ENCODE measurements at regions not wholly inside any gene's neighbourhood (a gene's known extent, or its start where the extent isn't known, plus 50 kb on each side); places are given as distances from the start of the nearest gene placed in this dataset.

DNA sequence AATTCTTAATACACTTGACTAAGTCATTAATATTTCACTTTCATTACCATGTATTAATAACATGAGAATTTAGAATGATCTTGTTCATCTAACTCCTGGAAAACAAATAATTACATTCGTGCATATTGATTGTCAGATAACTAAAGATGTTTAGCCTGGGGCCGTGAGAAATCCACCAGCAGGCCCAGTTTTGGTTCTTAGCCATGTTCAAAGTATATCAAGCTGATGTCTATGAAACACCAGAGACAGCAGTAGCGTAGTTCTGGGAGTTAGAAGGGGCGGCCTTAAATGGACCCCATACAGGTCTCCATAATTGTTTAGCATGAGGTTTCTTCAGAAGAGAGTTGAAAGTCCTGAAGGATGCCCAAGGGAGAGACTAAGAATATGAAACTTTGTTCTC lies 103.6 kb upstream of the DPH6 start:
- Histone ChIP-seq H3K14ac (replicated peaks; ENCODE audit: low read depth, low read length) (no peak overlapping the region), H3K27me3 (ENCODE audit: control insufficient read depth, insufficient read depth, low read length) (peaks cover 2% of the 10 kb centered on the region; the same call in 1 of the 2 replicates), H3K4me2 (ENCODE audit: low read depth, low read length) (no peak overlapping the region), H4K8ac (ENCODE audit: low read depth in 2 of 2, low read length in 2 of 2) (no peak overlapping the region), H3K18ac (ENCODE audit: low read depth, low read length) (no peak overlapping the region), H3K9me1 (ENCODE audit: insufficient read depth, low read length) (no peaks in the 10 kb centered on the region), H3K9me3 (ENCODE audit: control insufficient read depth, insufficient read depth, low read length) (no peaks in the 10 kb centered on the region), H2BK5ac (ENCODE audit: low read depth, low read length, poor library complexity, severe bottlenecking) (no peak overlapping the region), H3K79me1 (ENCODE audit: low read depth in 1 of 2, low read length in 2 of 2) (no peaks in the 10 kb centered on the region), H3K56ac (ENCODE audit: extremely low read depth, insufficient read depth, low read length) (no peak overlapping the region), H4K5ac (ENCODE audit: low read depth, low read length) (no peak overlapping the region), H4K91ac (ENCODE audit: insufficient read depth, low read depth, low read length) (no peak overlapping the region), H3K4ac (ENCODE audit: low read depth, low read length) (no peak overlapping the region), H3K4me3 (ENCODE audit: insufficient read depth, low read depth, low read length) (no peak overlapping the region), H2AFZ (replicated peaks; ENCODE audit: low read length, poor library complexity) (no peak overlapping the region), H3K23ac (ENCODE audit: low read depth, low read length) (no peak overlapping the region), H2BK20ac (ENCODE audit: low read depth, low read length) (no peak overlapping the region), H3K4me1 (ENCODE audit: control insufficient read depth, insufficient read depth, low read length) (no peaks in the 10 kb centered on the region), H3K9ac (ENCODE audit: low read depth, low read length) (no peak overlapping the region), H2AK5ac (ENCODE audit: low read depth, low read length) (no peak overlapping the region), H4K20me1 (ENCODE audit: insufficient read depth, low read length) (no peaks in the 10 kb centered on the region), H2BK120ac (ENCODE audit: low read depth, low read length) (no peak overlapping the region), H3K27ac (ENCODE audit: insufficient read depth, low read length) (no peak overlapping the region), H2AK9ac (replicated peaks; ENCODE audit: low read depth, low read length, poor library complexity) (no peak overlapping the region), H2BK15ac (ENCODE audit: low read depth, low read length) (no peak overlapping the region), H3K36me3 (ENCODE audit: control insufficient read depth, insufficient read depth, low read length) (no peaks in the 10 kb centered on the region)
- intact Hi-C loops (cut with micrococcal nuclease), result no loop called here
- WGBS, 2 experiments (ENCODE audit: extremely low coverage in 2 of 2, insufficient read length in 1 of 2), result 83% methylated on average over 1 of the region's 4 CpGs; no CpG with 5 or more reads in 1 of the 2 experiments
- TF ChIP-seq, protein P1, sequence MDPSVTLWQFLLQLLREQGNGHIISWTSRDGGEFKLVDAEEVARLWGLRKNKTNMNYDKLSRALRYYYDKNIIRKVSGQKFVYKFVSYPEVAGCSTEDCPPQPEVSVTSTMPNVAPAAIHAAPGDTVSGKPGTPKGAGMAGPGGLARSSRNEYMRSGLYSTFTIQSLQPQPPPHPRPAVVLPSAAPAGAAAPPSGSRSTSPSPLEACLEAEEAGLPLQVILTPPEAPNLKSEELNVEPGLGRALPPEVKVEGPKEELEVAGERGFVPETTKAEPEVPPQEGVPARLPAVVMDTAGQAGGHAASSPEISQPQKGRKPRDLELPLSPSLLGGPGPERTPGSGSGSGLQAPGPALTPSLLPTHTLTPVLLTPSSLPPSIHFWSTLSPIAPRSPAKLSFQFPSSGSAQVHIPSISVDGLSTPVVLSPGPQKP (IDR thresholded peaks at IDR 0.05; ENCODE audit: borderline replicate concordance, low read depth, low read length), result no peak
- TF ChIP-seq BHLHE40 (IDR thresholded peaks at IDR 0.05; ENCODE audit: low read depth, low read length) (no peak), MAZ (IDR thresholded peaks at IDR 0.05; ENCODE audit: borderline replicate concordance, low read depth, low read length) (no peak), NFE2L2 (IDR thresholded peaks at IDR 0.05; ENCODE audit: low read depth, low read length) (no peak), SMC3 (IDR thresholded peaks at IDR 0.05; ENCODE audit: low read depth, low read length) (no peak), MAFK (IDR thresholded peaks at IDR 0.05; ENCODE audit: low read depth, low read length) (no peak), MXI1 (IDR thresholded peaks at IDR 0.05; ENCODE audit: borderline replicate concordance, low read depth, low read length) (no peak), RAD21 (IDR thresholded peaks at IDR 0.05; ENCODE audit: low read length) (no peak), RFX5 (IDR thresholded peaks at IDR 0.05; ENCODE audit: low read depth, low read length) (no peak), CEBPB (IDR thresholded peaks at IDR 0.05; ENCODE audit: low read depth, low read length) (no peak), RCOR1 (IDR thresholded peaks at IDR 0.05; ENCODE audit: insufficient replicate concordance, low read length) (no peak)
- TF ChIP-seq, protein P2, sequence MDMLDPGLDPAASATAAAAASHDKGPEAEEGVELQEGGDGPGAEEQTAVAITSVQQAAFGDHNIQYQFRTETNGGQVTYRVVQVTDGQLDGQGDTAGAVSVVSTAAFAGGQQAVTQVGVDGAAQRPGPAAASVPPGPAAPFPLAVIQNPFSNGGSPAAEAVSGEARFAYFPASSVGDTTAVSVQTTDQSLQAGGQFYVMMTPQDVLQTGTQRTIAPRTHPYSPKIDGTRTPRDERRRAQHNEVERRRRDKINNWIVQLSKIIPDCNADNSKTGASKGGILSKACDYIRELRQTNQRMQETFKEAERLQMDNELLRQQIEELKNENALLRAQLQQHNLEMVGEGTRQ (IDR thresholded peaks at IDR 0.05; ENCODE audit: low read depth, low read length), result no peak
- TF ChIP-seq, protein P3, sequence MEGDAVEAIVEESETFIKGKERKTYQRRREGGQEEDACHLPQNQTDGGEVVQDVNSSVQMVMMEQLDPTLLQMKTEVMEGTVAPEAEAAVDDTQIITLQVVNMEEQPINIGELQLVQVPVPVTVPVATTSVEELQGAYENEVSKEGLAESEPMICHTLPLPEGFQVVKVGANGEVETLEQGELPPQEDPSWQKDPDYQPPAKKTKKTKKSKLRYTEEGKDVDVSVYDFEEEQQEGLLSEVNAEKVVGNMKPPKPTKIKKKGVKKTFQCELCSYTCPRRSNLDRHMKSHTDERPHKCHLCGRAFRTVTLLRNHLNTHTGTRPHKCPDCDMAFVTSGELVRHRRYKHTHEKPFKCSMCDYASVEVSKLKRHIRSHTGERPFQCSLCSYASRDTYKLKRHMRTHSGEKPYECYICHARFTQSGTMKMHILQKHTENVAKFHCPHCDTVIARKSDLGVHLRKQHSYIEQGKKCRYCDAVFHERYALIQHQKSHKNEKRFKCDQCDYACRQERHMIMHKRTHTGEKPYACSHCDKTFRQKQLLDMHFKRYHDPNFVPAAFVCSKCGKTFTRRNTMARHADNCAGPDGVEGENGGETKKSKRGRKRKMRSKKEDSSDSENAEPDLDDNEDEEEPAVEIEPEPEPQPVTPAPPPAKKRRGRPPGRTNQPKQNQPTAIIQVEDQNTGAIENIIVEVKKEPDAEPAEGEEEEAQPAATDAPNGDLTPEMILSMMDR (conservative IDR thresholded peaks at IDR 0.05; ENCODE audit: low read depth, low read length), result no peak
- dilution Hi-C loops (cut with HindIII; ENCODE audit: low sequenced_read_pairs, unreplicated experiment), result no loop called here
- no TSS peak for BruUV-seq (replicated peaks)
- POLR2A ChIA-PET (ENCODE audit: unreplicated experiment), result no interaction called here
- ATAC-seq (ENCODE audit: low read depth) (no peak), DNase-seq (no peak)
- CTCF ChIA-PET, result no interaction called here
- in situ Hi-C loops (cut with MboI; ENCODE audit: low sequenced_read_pairs), result no loop called here

All from IMR-90 (cell line).